H1 (cell line): ENCODE measurements at regions not wholly inside any gene's neighbourhood (a gene's known extent, or its start where the extent isn't known, plus 50 kb on each side); places are given as distances from the start of the nearest gene placed in this dataset.
"Not testable (repeated sequence)": the region's sequence is repeated elsewhere in the genome, so short reads cannot be mapped to it uniquely, and the experiment has no call there.

Experiments
- CTCF ChIA-PET: fragments of 300-600 bp; sonication (Branson Sonifier 250); formaldehyde crosslinking; loops from one replicate; lab custom pipeline; 2021; ENCODE audit not compliant: partially characterized antibody; lab: Charles Lee
- POLR2A ChIA-PET: fragments of 300-600 bp; sonication (Branson Sonifier 250); formaldehyde crosslinking; loops from one replicate; lab custom pipeline; 2021; ENCODE audit warnings: inconsistent platforms; ENCODE audit not compliant: partially characterized antibody; lab: Charles Lee
- DNase-seq, 2 experiments: peaks; one replicate each; pipeline versions ENCODE4 v3.0.0 to v3.0.0-alpha.2; 2010 to 2022; ENCODE audit warnings: low spot score in 2 of 2, low read depth in 1 of 2, mixed read lengths in 1 of 2
- FAIRE-seq: peaks from 2 replicates; lab custom pipeline; 2011; peaks lifted over from hg19 to GRCh38; lab: Jason Lieb, UNC
- H2AFZ ChIP-seq: 2 replicates; pipeline ENCODE4 v1.8.1; 2012; ENCODE audit warnings: low read length, inconsistent platforms
- H2AK5ac ChIP-seq: 2 replicates; pipeline ENCODE4 v1.6.1; 2013; ENCODE audit warnings: low read depth, low read length
- H2BK120ac ChIP-seq: replicated peaks from 2 replicates; pipeline ENCODE3; 2013; ENCODE audit warnings: low read depth, low read length, inconsistent platforms
- H2BK12ac ChIP-seq: 2 replicates; pipeline ENCODE4 v1.6.1; 2013; ENCODE audit warnings: low read depth, low read length
- H2BK15ac ChIP-seq: 2 replicates; pipeline ENCODE4 v1.6.1; 2013; ENCODE audit warnings: low read length
- H2BK20ac ChIP-seq: 2 replicates; pipeline ENCODE4 v1.6.1; 2013; ENCODE audit warnings: low read length
- H2BK5ac ChIP-seq: 2 replicates; pipeline ENCODE4 v1.6.1; 2013; ENCODE audit warnings: low read depth, low read length
- H3K14ac ChIP-seq: 2 replicates; pipeline ENCODE4 v1.6.1; 2013; ENCODE audit warnings: inconsistent platforms; ENCODE audit not compliant: insufficient read length
- H3K18ac ChIP-seq: 2 replicates; pipeline ENCODE4 v1.6.1; 2013; ENCODE audit warnings: low read length; ENCODE audit errors: extremely low read depth
- H3K23ac ChIP-seq: 2 replicates; pipeline ENCODE4 v1.6.1; 2013; ENCODE audit warnings: inconsistent platforms; ENCODE audit not compliant: insufficient read length
- H3K23me2 ChIP-seq: 2 replicates; pipeline ENCODE4 v1.6.1; 2013; ENCODE audit warnings: low read depth, low read length
- H3K27ac ChIP-seq: 2 replicates; pipeline ENCODE4 v1.6.1; 2011; ENCODE audit warnings: low read depth, low read length, inconsistent platforms
- H3K27me3 ChIP-seq, 4 experiments: replicated peaks in 1 of 4; 1 replicate in 1 of 4; 2 replicates in 3 of 4; pipeline versions ENCODE4 v1.6.1 to v1.8.1; 2011 to 2013; ENCODE audit warnings: low read length in 3 of 4, mild to moderate bottlenecking in 3 of 4, inconsistent platforms in 2 of 4, mixed read lengths in 2 of 4, moderate library complexity in 1 of 4; ENCODE audit not compliant: control insufficient read depth in 3 of 4, insufficient read depth in 3 of 4; ENCODE audit errors: extremely low read depth in 1 of 4
- H3K36me3 ChIP-seq, 4 experiments: 2 replicates each; pipeline versions ENCODE4 v1.6.1 to v1.8.1; 2011 to 2013; ENCODE audit warnings: mild to moderate bottlenecking in 4 of 4, low read length in 3 of 4, moderate library complexity in 2 of 4, control low read depth in 1 of 4, inconsistent platforms in 1 of 4; ENCODE audit not compliant: insufficient read depth in 4 of 4, control insufficient read depth in 2 of 4
- H3K4ac ChIP-seq: replicated peaks from 2 replicates; pipeline ENCODE3; 2013; ENCODE audit warnings: low read length, low read depth, mixed read lengths, inconsistent platforms; ENCODE audit not compliant: insufficient read length
- H3K4me1 ChIP-seq, 4 experiments: replicated peaks in 1 of 4; 1 replicate in 1 of 4; 2 replicates in 3 of 4; pipeline versions ENCODE4 v1.6.1 to v1.8.1; 2011 to 2013; ENCODE audit warnings: low read length in 3 of 4, inconsistent platforms in 2 of 4, mixed read lengths in 1 of 4; ENCODE audit not compliant: insufficient read depth in 4 of 4, control insufficient read depth in 3 of 4
- H3K4me2 ChIP-seq, 2 experiments: 2 replicates each; pipeline versions ENCODE4 v1.6.1 to v1.8.1; 2011 to 2013; ENCODE audit warnings: low read depth in 2 of 2, low read length in 2 of 2, control low read depth in 1 of 2, inconsistent platforms in 1 of 2, mild to moderate bottlenecking in 1 of 2; ENCODE audit not compliant: insufficient read depth in 1 of 2
- H3K4me3 ChIP-seq, 4 experiments: fragments of 200-600, 300-600 bp in 1 of 4; sonication (generic), shearing (Covaris generic), sonication (Bioruptor Twin) in 1 of 4; 2 replicates each; pipeline versions ENCODE4 v1.5.1 to v1.8.1; 2011 to 2016; ENCODE audit warnings: low read length in 4 of 4, low read depth in 3 of 4, control low read depth in 2 of 4, inconsistent platforms in 2 of 4, mild to moderate bottlenecking in 2 of 4, mixed read lengths in 1 of 4, moderate library complexity in 1 of 4; ENCODE audit not compliant: insufficient read depth in 2 of 4; ENCODE audit errors: extremely low read depth in 1 of 4
- H3K56ac ChIP-seq: replicated peaks from 2 replicates; pipeline ENCODE3; 2013; ENCODE audit warnings: low read depth, mild to moderate bottlenecking, mixed read lengths, low read length, inconsistent platforms; ENCODE audit not compliant: insufficient read length
- H3K79me1 ChIP-seq: 2 replicates; pipeline ENCODE4 v1.6.1; 2013; ENCODE audit warnings: low read depth, low read length, control low read depth
- H3K79me2 ChIP-seq, 2 experiments: 2 replicates each; pipeline versions ENCODE4 v1.6.1 to v1.8.1; 2012 to 2013; ENCODE audit warnings: low read length in 2 of 2, mild to moderate bottlenecking in 2 of 2, inconsistent platforms in 1 of 2; ENCODE audit not compliant: insufficient read depth in 2 of 2, control insufficient read depth in 1 of 2
- H3K9ac ChIP-seq, 4 experiments: replicated peaks in 1 of 4; 1 replicate in 1 of 4; 2 replicates in 3 of 4; pipeline versions ENCODE4 v1.6.1 to v1.8.1; 2011 to 2013; ENCODE audit warnings: low read depth in 3 of 4, low read length in 3 of 4, control low read depth in 2 of 4, mild to moderate bottlenecking in 2 of 4, moderate library complexity in 2 of 4, inconsistent platforms in 1 of 4; ENCODE audit errors: extremely low read depth in 1 of 4
- H3K9me3 ChIP-seq, 2 experiments: 2 replicates each; pipeline versions ENCODE4 v1.6.1 to v1.8.1; 2012 to 2013; ENCODE audit warnings: mild to moderate bottlenecking in 2 of 2, moderate library complexity in 2 of 2, control low read depth in 1 of 2, inconsistent platforms in 1 of 2, low read depth in 1 of 2, low read length in 1 of 2, mixed read lengths in 1 of 2; ENCODE audit not compliant: insufficient read depth in 2 of 2
- H4K20me1 ChIP-seq, 2 experiments: replicated peaks in 1 of 2; 2 replicates each; pipeline versions ENCODE3 to v1.8.1; 2011 to 2013; ENCODE audit warnings: inconsistent platforms in 2 of 2, low read length in 2 of 2, mild to moderate bottlenecking in 1 of 2; ENCODE audit not compliant: insufficient read depth in 2 of 2, control insufficient read depth in 1 of 2
- H4K5ac ChIP-seq: 2 replicates; pipeline ENCODE4 v1.6.1; 2013; ENCODE audit warnings: low read length, low read depth, mixed read lengths, inconsistent platforms; ENCODE audit not compliant: insufficient read length
- H4K8ac ChIP-seq: 2 replicates; pipeline ENCODE4 v1.8.0; 2013; ENCODE audit warnings: mild to moderate bottlenecking, moderate library complexity, low read length, inconsistent platforms; ENCODE audit not compliant: insufficient read depth; ENCODE audit errors: extremely low read depth
- H4K91ac ChIP-seq: replicated peaks from 2 replicates; pipeline ENCODE3; 2013; ENCODE audit warnings: low read length, mixed read lengths, inconsistent platforms; ENCODE audit not compliant: insufficient read length
- WGBS, 2 experiments: shearing (Covaris generic) in 1 of 2; methylation state at CpG; one replicate each; pipeline versions ENCODE4 v1.1.6 to v1.1.7; 2013 to 2015; ENCODE audit warnings: low lambda C conversion rate in 2 of 2, mixed read lengths in 2 of 2, inconsistent platforms in 1 of 2, low coverage in 1 of 2, missing lambda C conversion rate in 1 of 2; ENCODE audit not compliant: insufficient replicate concordance in 2 of 2, insufficient coverage in 1 of 2, insufficient read length in 1 of 2; ENCODE audit errors: extremely low coverage in 1 of 2, missing lambda C conversion rate in 1 of 2; 5-methylcytosine and 5-hydroxymethylcytosine counted together

DNA sequence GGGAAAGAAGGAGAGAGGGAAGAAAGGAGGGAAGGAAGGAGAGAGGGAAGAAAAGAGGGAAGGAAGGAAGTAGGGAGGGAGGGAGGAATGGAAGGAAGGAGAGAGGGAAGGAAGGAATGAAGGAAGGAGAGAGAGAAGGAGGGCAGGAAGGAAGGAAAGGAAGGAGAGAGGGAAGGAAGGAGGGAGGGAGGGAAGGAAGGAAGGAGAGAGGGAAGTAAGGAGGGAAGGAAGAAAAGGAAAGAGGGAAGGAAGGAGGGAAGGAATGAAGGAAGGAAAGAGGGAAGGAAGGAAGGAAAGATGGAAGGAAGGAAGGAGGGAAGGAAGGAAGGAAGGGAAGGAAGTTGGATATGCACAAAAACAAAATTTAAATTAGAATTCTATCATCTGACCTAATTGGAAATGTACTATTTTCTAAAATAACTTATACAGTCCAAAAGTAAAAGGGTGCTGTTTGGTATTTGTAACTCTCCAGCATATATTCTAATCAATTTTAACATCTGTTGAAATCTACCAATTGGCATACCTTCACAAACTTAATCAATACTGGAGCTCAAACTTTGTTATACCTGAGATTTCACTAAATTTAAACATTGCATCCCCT, 2890.3 kb upstream of the OR11H1 start:
- H3K27me3 ChIP-seq, POLR2A ChIA-PET, H3K4ac ChIP-seq, H3K79me2 ChIP-seq, H4K20me1 ChIP-seq, H3K23ac ChIP-seq, CTCF ChIA-PET, H3K9ac ChIP-seq, H3K14ac ChIP-seq, H3K56ac ChIP-seq, H3K27ac ChIP-seq, H3K36me3 ChIP-seq, H3K23me2 ChIP-seq, H2BK20ac ChIP-seq, H3K4me3 ChIP-seq, H2AFZ ChIP-seq, H4K8ac ChIP-seq, H2BK5ac ChIP-seq, FAIRE-seq, H3K79me1 ChIP-seq, H3K18ac ChIP-seq, H2AK5ac ChIP-seq, H4K91ac ChIP-seq, H3K4me2 ChIP-seq, H2BK12ac ChIP-seq, H2BK120ac ChIP-seq, H3K4me1 ChIP-seq, H4K5ac ChIP-seq, H2BK15ac ChIP-seq, DNase-seq: not testable (repeated sequence)
- peaks cover 19 to 42% of the 10 kb centered on the region in 2 experiments for H3K9me3 ChIP-seq

GRCh38 chr22:12638319-12638718, 2889.7 kb upstream of the OR11H1 start:
- H2BK20ac ChIP-seq, H3K4me3 ChIP-seq, H2AFZ ChIP-seq, H3K4me1 ChIP-seq, H3K27me3 ChIP-seq, H2BK12ac ChIP-seq, H4K8ac ChIP-seq, H2BK120ac ChIP-seq, H3K79me2 ChIP-seq, H3K27ac ChIP-seq, H3K79me1 ChIP-seq, H3K56ac ChIP-seq, FAIRE-seq, H2AK5ac ChIP-seq, H4K91ac ChIP-seq, H3K23me2 ChIP-seq, DNase-seq, POLR2A ChIA-PET, H3K23ac ChIP-seq, CTCF ChIA-PET, H3K14ac ChIP-seq, H2BK15ac ChIP-seq, H3K4ac ChIP-seq, H3K36me3 ChIP-seq, H3K9ac ChIP-seq, H4K5ac ChIP-seq, H2BK5ac ChIP-seq, H3K4me2 ChIP-seq, H4K20me1 ChIP-seq, H3K18ac ChIP-seq: not testable (repeated sequence)
- WGBS, 2 experiments: 82% methylated on average over 3 of the region's 3 CpGs; no CpG with 5 or more reads in 1 of the 2 experiments
- H3K9me3 ChIP-seq: peaks cover 19 to 42% of the 10 kb centered on the region in 2 experiments
